Prostate gland (tissue), 2 donors: ENCODE measurements at regions not wholly inside any gene's neighbourhood (a gene's known extent, or its start where the extent isn't known, plus 50 kb on each side); places are given as distances from the start of the nearest gene placed in this dataset.

Experiments
- CTCF ChIP-seq, 4 experiments: fragments of 200-600 bp in 2 of 4; fragments of 450-650 bp in 2 of 4; sonication (generic) in 2 of 4; IDR thresholded peaks; 1 replicate in 3 of 4; 2 replicates in 1 of 4; pipeline ENCODE4 v1.5.1; 2016 to 2019; ENCODE audit warnings: antibody characterized with exemption in 4 of 4, mild to moderate bottlenecking in 2 of 4, moderate library complexity in 2 of 4
- POLR2A ChIP-seq: fragments of 450-650 bp; IDR thresholded peaks from one replicate; pipeline ENCODE4 v1.6.1; 2016; ENCODE audit warnings: antibody characterized with exemption, mild to moderate bottlenecking

GRCh38 chr16:73399997-73400396 is 352.1 kb upstream of the ZFHX3 start:
- TF ChIP-seq POLR2A: no peak
- TF ChIP-seq CTCF (IDR thresholded peaks at IDR 0.05): no peak
